Natural killer cell (primary cell): ENCODE measurements at regions not wholly inside any gene's neighbourhood (a gene's known extent, or its start where the extent isn't known, plus 50 kb on each side); places are given as distances from the start of the nearest gene placed in this dataset.

Experiments used
- ATAC-seq, 3 donors: fragments of 150-1000 bp in 2 of 3; fragments of 200-7000 bp in 1 of 3; cut with Tn5 transposase; 1 replicate in 1 of 3; 2 replicates in 2 of 3; pipeline ENCODE4 v1.10.0; 2021; ENCODE audit warnings: mild to moderate bottlenecking in 2 of 3, moderate library complexity in 2 of 3
- DNase-seq, 2 donors: peaks; one replicate each; pipeline versions ENCODE4 v3.0.0 to v3.0.0-alpha.2; 2013 to 2021; ENCODE audit warnings: mixed read lengths in 1 of 2
- H3K27ac ChIP-seq: one replicate; pipeline ENCODE4 v1.5.1; 2013; ENCODE audit warnings: mild to moderate bottlenecking, low read length
- H3K27me3 ChIP-seq: one replicate; pipeline ENCODE4 v1.6.1; 2013; ENCODE audit warnings: low read length; ENCODE audit not compliant: control insufficient read depth, insufficient read depth
- H3K36me3 ChIP-seq: one replicate; pipeline ENCODE4 v1.6.1; 2013; ENCODE audit warnings: low read length; ENCODE audit not compliant: control insufficient read depth, insufficient read depth
- H3K4me1 ChIP-seq: one replicate; pipeline ENCODE4 v1.6.1; 2013; ENCODE audit warnings: low read length; ENCODE audit not compliant: control insufficient read depth, insufficient read depth
- H3K4me3 ChIP-seq: one replicate; pipeline ENCODE4 v1.5.1; 2013; ENCODE audit warnings: low read length
- H3K9me3 ChIP-seq: one replicate; pipeline ENCODE4 v1.6.1; 2013; ENCODE audit warnings: low read length; ENCODE audit not compliant: control insufficient read depth, insufficient read depth
- H3K27ac Mint-ChIP-seq, 2 donors: one replicate each; pipeline ENCODE4 v1.8.0; 2022; ENCODE audit warnings: mild to moderate bottlenecking in 2 of 2, mixed read lengths in 2 of 2, moderate library complexity in 1 of 2
- H3K27me3 Mint-ChIP-seq, 2 donors: one replicate each; pipeline ENCODE4 v1.8.0; 2022; ENCODE audit warnings: low read depth in 2 of 2, mixed read lengths in 2 of 2
- H3K36me3 Mint-ChIP-seq: one replicate; pipeline ENCODE4 v1.8.0; 2022; ENCODE audit warnings: mixed read lengths
- H3K4me1 Mint-ChIP-seq, 2 donors: one replicate each; pipeline ENCODE4 v1.8.0; 2022; ENCODE audit warnings: mixed read lengths in 2 of 2
- H3K4me3 Mint-ChIP-seq: one replicate; pipeline ENCODE4 v1.8.0; 2022; ENCODE audit warnings: mild to moderate bottlenecking, moderate library complexity, mixed read lengths
- H3K9me3 Mint-ChIP-seq, 2 donors: one replicate each; pipeline ENCODE4 v1.8.0; 2022; ENCODE audit warnings: mixed read lengths in 2 of 2
- CTCF ChIP-seq: fragments of 200-600 bp; IDR thresholded peaks from one replicate; pipeline ENCODE4 v1.8.0; 2022; ENCODE audit warnings: antibody characterized with exemption
- WGBS: methylation state at CpG from one replicate; pipeline ENCODE4 v1.1.7; 2013; ENCODE audit warnings: missing lambda C conversion rate; ENCODE audit not compliant: insufficient coverage; 5-methylcytosine and 5-hydroxymethylcytosine counted together
- intact Hi-C: fragments of 100-400 bp; cut with micrococcal nuclease; formaldehyde crosslinking; loops from one replicate; pipeline ENCODE4 v1.14.2; 2022

GRCh38 chr1:187129132-187129531 lies 300.4 kb downstream of the PLA2G4A start:
- WGBS, result 100% methylated on average over 1 of the region's 1 CpG
- no peak for ATAC-seq
- H3K36me3 ChIP-seq, result no peaks in the 10 kb centered on the region
- Mint-ChIP-seq H3K4me1 (no peaks in the 10 kb centered on the region), H3K27me3 (no peaks in the 10 kb centered on the region), H3K36me3 (no peaks in the 10 kb centered on the region), H3K9me3 (peaks cover 3 to 7% of the 10 kb centered on the region in 2 donors), H3K27ac (no peak overlapping the region), H3K4me3 (no peak overlapping the region)
- H3K4me3 ChIP-seq, result no peak overlapping the region
- H3K27me3 ChIP-seq, result no peaks in the 10 kb centered on the region
- no peaks in the 10 kb centered on the region for H3K4me1 ChIP-seq
- no peak overlapping the region for H3K27ac ChIP-seq
- H3K9me3 ChIP-seq, result peaks cover 5% of the 10 kb centered on the region
- intact Hi-C loops, result no loop called here
- no peak for DNase-seq
- TF ChIP-seq CTCF, result no peak

GRCh38 chr1:187143783-187144182 lies 315.0 kb downstream of the PLA2G4A start:
- TF ChIP-seq CTCF, result no peak
- intact Hi-C loops, result no loop called here
- H3K36me3 Mint-ChIP-seq, result peaks cover 12% of the 10 kb centered on the region
- H3K9me3 Mint-ChIP-seq, result peaks cover 24 to 29% of the 10 kb centered on the region in 2 donors
- no peak overlapping the region for H3K4me3 ChIP-seq
- no peaks in the 10 kb centered on the region for H3K4me1 ChIP-seq
- no peaks in the 10 kb centered on the region for H3K36me3 ChIP-seq
- H3K27ac Mint-ChIP-seq, result no peak overlapping the region
- H3K27ac ChIP-seq, result no peak overlapping the region
- H3K9me3 ChIP-seq, result no peaks in the 10 kb centered on the region
- no peak overlapping the region for H3K4me3 Mint-ChIP-seq
- no peak for ATAC-seq
- DNase-seq, result no peak
- H3K27me3 Mint-ChIP-seq, result no peaks in the 10 kb centered on the region
- H3K4me1 Mint-ChIP-seq, result no peaks in the 10 kb centered on the region
- H3K27me3 ChIP-seq, result no peaks in the 10 kb centered on the region

DNA sequence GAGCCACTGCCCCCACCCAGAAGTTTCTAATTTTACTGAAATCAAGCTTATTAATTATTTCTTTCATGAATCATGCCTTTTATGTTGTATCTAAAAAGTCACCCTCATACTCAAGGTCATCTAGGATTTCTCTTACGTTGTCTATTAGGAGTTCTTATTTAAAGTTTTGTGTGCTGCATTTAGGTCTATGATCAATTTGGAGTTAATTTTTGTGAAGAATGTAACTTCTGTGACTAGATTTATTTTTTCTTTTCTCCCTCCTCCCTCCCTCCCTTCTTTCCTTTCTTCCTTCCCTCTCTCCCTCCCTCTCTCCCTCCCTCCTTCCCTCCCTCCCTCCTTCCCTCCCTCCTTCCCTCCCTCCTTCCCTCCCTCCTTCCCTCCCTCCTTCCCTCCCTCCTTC lies 317.6 kb downstream of the PLA2G4A start:
- no peak for TF ChIP-seq CTCF
- no peak overlapping the region for H3K27ac Mint-ChIP-seq
- no CpG with 5 or more reads among the region's 1 CpG for WGBS
- no peaks in the 10 kb centered on the region for H3K27me3 ChIP-seq
- peaks cover 17% of the 10 kb centered on the region for H3K36me3 Mint-ChIP-seq
- H3K4me1 Mint-ChIP-seq, result no peaks in the 10 kb centered on the region
- H3K27ac ChIP-seq, result no peak overlapping the region
- peaks cover 18 to 32% of the 10 kb centered on the region in 2 donors for H3K9me3 Mint-ChIP-seq
- H3K4me1 ChIP-seq, result no peaks in the 10 kb centered on the region
- ATAC-seq (no peak), DNase-seq (no peak)
- no peaks in the 10 kb centered on the region for H3K36me3 ChIP-seq
- no peaks in the 10 kb centered on the region for H3K27me3 Mint-ChIP-seq
- H3K9me3 ChIP-seq, result no peaks in the 10 kb centered on the region
- no peak overlapping the region for H3K4me3 ChIP-seq
- no peak overlapping the region for H3K4me3 Mint-ChIP-seq
- intact Hi-C loops, result no loop called here

- Mint-ChIP-seq H3K27me3 (no peaks in the 10 kb centered on the region), H3K9me3 (peaks cover 22 to 41% of the 10 kb centered on the region in 2 donors), H3K4me1 (no peaks in the 10 kb centered on the region), H3K36me3 (peaks cover 35% of the 10 kb centered on the region), H3K4me3 (no peak overlapping the region), H3K27ac (no peak overlapping the region)
- ATAC-seq (no peak), DNase-seq (no peak)
- no peak for TF ChIP-seq CTCF
- Histone ChIP-seq H3K36me3 (no peaks in the 10 kb centered on the region), H3K27me3 (no peaks in the 10 kb centered on the region), H3K9me3 (peaks cover 10% of the 10 kb centered on the region), H3K4me1 (no peaks in the 10 kb centered on the region), H3K27ac (no peak overlapping the region), H3K4me3 (no peak overlapping the region)
- intact Hi-C loops, result no loop called here
These were observed 322.8 kb downstream of the PLA2G4A start for GRCh38 chr1:187151555-187151954.
